Coronary artery (tissue), 2 donors: ENCODE measurements at regions not wholly inside any gene's neighbourhood (a gene's known extent, or its start where the extent isn't known, plus 50 kb on each side); places are given as distances from the start of the nearest gene placed in this dataset.

Experiments used
- DNase-seq: peaks from one replicate; pipeline ENCODE4 v3.0.0-alpha.2; 2017; ENCODE audit warnings: low spot score
- H3K27ac ChIP-seq, 2 donors: fragments of 200-600 bp; sonication (generic); one replicate each; pipeline ENCODE4 v1.5.1; 2016 to 2019
- H3K4me3 ChIP-seq: fragments of 200-600 bp; sonication (generic); 2 replicates; pipeline ENCODE4 v1.5.1; 2016; ENCODE audit warnings: mild to moderate bottlenecking, moderate library complexity
- CTCF ChIP-seq: fragments of 200-600 bp; sonication (generic); IDR thresholded peaks from one replicate; pipeline ENCODE4 v1.5.1; 2019; ENCODE audit warnings: antibody characterized with exemption

DNA sequence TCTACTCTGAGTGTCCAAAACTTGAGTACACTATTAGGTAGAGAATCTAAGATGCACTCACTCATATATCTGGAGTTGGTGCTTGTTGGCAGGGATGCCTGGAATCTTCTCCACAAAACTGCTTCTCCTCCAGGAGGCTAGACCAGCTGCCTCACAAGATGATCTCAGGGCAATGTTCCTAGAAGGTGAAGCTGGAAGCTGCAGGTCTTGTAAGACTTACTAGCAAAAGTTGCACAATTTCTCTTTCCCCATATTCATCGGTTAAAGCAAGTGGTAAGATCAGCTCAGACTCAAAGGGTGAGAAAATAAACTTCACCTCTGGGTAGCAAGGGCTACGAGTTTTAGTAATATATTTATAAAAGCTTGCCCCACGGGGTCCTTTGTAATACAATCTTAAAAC, 454.4 kb upstream of the ACVR2A start:
- H3K27ac ChIP-seq = no peak overlapping the region
- no peak overlapping the region for H3K4me3 ChIP-seq
- TF ChIP-seq CTCF = no peak
- no peak for DNase-seq

DNA sequence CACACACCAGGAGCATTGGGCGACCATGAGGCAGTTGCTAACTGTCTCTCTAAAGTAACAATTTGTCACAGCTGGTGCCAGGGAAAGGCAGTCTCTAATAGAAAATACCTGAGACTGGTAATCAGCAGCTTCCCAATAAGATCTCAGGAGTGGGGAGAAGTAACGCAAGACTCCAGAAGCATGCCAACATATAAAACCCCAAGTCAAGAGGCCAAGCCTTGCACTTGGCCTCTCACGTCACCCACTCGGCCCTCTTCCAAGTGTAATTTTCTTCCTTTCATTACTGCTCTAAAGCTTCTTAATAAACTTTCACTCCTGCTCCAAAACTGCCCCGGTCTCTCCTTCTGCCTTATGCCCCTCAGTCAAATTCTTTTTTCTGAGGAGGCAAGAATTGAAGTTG, 455.6 kb upstream of the ACVR2A start:
- TF ChIP-seq CTCF = no peak
- no peak for DNase-seq
- H3K4me3 ChIP-seq = no peak overlapping the region

GRCh38 chr2:147388217-147388616, 456.6 kb upstream of the ACVR2A start:
- no peak for DNase-seq
- Histone ChIP-seq H3K4me3 (no peak overlapping the region), H3K27ac (no peak overlapping the region)
- no peak for TF ChIP-seq CTCF

More for the DNA sequence above, 455.6 kb upstream of the ACVR2A start:
- no peak overlapping the region for H3K27ac ChIP-seq

DNA sequence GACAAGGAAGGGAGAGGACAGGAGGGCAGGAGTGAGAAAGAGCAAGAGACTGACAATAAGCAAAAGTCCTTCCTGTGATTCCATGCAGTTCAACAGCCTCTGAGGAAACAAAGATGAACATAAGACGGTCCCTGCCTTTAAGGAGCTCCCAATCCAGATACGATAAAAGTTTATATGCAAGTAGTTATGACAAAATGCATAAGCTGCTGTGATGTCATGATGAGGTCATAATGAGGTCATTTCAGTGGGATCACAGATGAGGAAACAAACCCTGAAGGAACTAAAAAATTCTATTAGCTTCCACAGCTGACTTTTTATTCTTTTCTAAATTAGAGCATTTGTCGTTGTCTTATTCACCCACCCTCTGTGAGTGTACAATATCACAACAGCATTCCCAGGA, 458.5 kb upstream of the ACVR2A start:
- no peak overlapping the region for H3K27ac ChIP-seq
- no peak for DNase-seq
- no peak for TF ChIP-seq CTCF
- no peak overlapping the region for H3K4me3 ChIP-seq

DNA sequence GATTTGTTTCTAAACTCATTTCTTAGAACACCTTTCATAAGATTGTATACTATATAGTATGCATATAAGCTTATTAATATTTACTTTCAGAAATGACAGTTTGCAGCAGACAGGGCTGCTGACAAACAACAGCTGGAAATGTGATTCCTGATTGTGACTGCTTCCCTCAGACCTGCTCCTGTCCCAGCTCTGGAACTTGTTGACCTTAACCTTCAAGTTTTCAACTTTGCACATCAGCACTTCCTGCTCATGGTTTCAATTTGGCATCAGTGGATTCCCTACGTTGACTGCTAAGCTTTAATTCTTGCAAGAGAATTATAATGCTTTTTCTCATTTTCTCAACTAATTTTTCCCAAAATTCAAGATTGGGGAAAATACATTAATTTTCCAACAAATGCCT, 459.2 kb upstream of the ACVR2A start:
- no peak for DNase-seq
- no peak overlapping the region for H3K27ac ChIP-seq
- no peak overlapping the region for H3K4me3 ChIP-seq
- no peak for TF ChIP-seq CTCF

- Histone ChIP-seq H3K27ac (no peak overlapping the region), H3K4me3 (no peak overlapping the region)
- TF ChIP-seq CTCF = no peak
- DNase-seq = no peak
Observed at GRCh38 chr2:147384659-147385058, 460.2 kb upstream of the ACVR2A start.

- DNase-seq = no peak
- no peak overlapping the region for H3K4me3 ChIP-seq
- H3K27ac ChIP-seq = no peak overlapping the region
- no peak for TF ChIP-seq CTCF
Observed at GRCh38 chr2:147382322-147382948, 462.4 kb upstream of the ACVR2A start.
